B cell (primary cell): ENCODE measurements at regions not wholly inside any gene's neighbourhood (a gene's known extent, or its start where the extent isn't known, plus 50 kb on each side); places are given as distances from the start of the nearest gene placed in this dataset.

ENCODE experiments used
- ATAC-seq: fragments of 200-7000 bp; cut with Tn5 transposase; one replicate; pipeline ENCODE4 v1.10.0; 2021; ENCODE audit warnings: low read depth, mild to moderate bottlenecking, moderate number of reproducible peaks, moderate library complexity
- CTCF ChIA-PET: fragments of 350-600 bp; sonication (Branson Sonifier 250); formaldehyde crosslinking; loops from one replicate; lab custom pipeline; 2021; ENCODE audit warnings: antibody characterized with exemption, inconsistent platforms; lab: Charles Lee
- POLR2A ChIA-PET: fragments of 350-600 bp; sonication (Branson Sonifier 250); formaldehyde crosslinking; loops from one replicate; lab custom pipeline; 2021; ENCODE audit warnings: antibody characterized with exemption; lab: Charles Lee
- DNase-seq: peaks from one replicate; pipeline ENCODE4 v3.0.0; 2013
- H2AFZ ChIP-seq: 2 replicates; pipeline ENCODE4 v1.6.1; 2012; ENCODE audit warnings: mild to moderate bottlenecking, low read depth, low read length; ENCODE audit not compliant: insufficient read depth, poor library complexity, severe bottlenecking
- H3K27ac ChIP-seq, 2 donors: 1 replicate in 1 of 2; 2 replicates in 1 of 2; pipeline ENCODE4 v1.5.1; 2012 to 2013; ENCODE audit warnings: low read length in 2 of 2, mild to moderate bottlenecking in 2 of 2, moderate library complexity in 1 of 2
- H3K27me3 ChIP-seq, 4 experiments: fragments of 200-600 bp in 1 of 4; sonication (generic) in 1 of 4; replicated peaks in 1 of 4; 1 replicate in 2 of 4; 2 replicates in 2 of 4; pipeline versions ENCODE4 v1.6.1 to v1.7.0; 2013 to 2016; ENCODE audit warnings: low read length in 3 of 4, mild to moderate bottlenecking in 2 of 4, mixed read lengths in 1 of 4, moderate library complexity in 1 of 4; ENCODE audit not compliant: insufficient read depth in 4 of 4, control insufficient read depth in 3 of 4; ENCODE audit errors: control extremely low read depth in 1 of 4
- H3K36me3 ChIP-seq, 2 experiments: replicated peaks in 1 of 2; 1 replicate in 1 of 2; 2 replicates in 1 of 2; pipeline versions ENCODE4 v1.6.1 to v1.7.1; 2013; ENCODE audit warnings: low read length in 1 of 2; ENCODE audit not compliant: insufficient read depth in 2 of 2, control insufficient read depth in 1 of 2; ENCODE audit errors: control extremely low read depth in 1 of 2, extremely low read depth in 1 of 2
- H3K4me1 ChIP-seq, 2 donors: fragments of 200-600 bp in 1 of 2; sonication (generic) in 1 of 2; 1 replicate in 1 of 2; 2 replicates in 1 of 2; pipeline versions ENCODE4 v1.5.1 to v1.6.1; 2013 to 2017; ENCODE audit warnings: low read length in 2 of 2; ENCODE audit not compliant: control insufficient read depth in 2 of 2, insufficient read depth in 2 of 2
- H3K4me2 ChIP-seq: replicated peaks from 2 replicates; pipeline ENCODE3; 2012; ENCODE audit warnings: mild to moderate bottlenecking, low read depth, low read length; ENCODE audit not compliant: poor library complexity, severe bottlenecking
- H3K4me3 ChIP-seq, 5 experiments: fragments of 200-600 bp in 1 of 5; sonication (generic) in 1 of 5; 1 replicate in 3 of 5; 2 replicates in 2 of 5; pipeline versions ENCODE4 v1.5.1 to v1.7.0; 2011 to 2016; ENCODE audit warnings: low read length in 4 of 5, mild to moderate bottlenecking in 4 of 5, low read depth in 2 of 5, control low read depth in 1 of 5, moderate library complexity in 1 of 5; ENCODE audit not compliant: insufficient read depth in 1 of 5; ENCODE audit errors: control extremely low read depth in 1 of 5, extremely low read depth in 1 of 5
- H3K79me2 ChIP-seq: fragments of 200-600 bp; sonication (generic); one replicate; pipeline ENCODE4 v1.6.0; 2016; ENCODE audit warnings: low read length; ENCODE audit not compliant: control insufficient read depth, insufficient read depth
- H3K9ac ChIP-seq: fragments of 200-600 bp; sonication (generic); 2 replicates; pipeline ENCODE4 v1.6.1; 2017; ENCODE audit warnings: mild to moderate bottlenecking, low read length, moderate library complexity
- H3K9me3 ChIP-seq, 3 donors: one replicate each; pipeline versions ENCODE4 v1.6.1 to v1.7.1; 2013; ENCODE audit warnings: low read length in 2 of 3; ENCODE audit not compliant: control insufficient read depth in 2 of 3, insufficient read depth in 1 of 3; ENCODE audit errors: control extremely low read depth in 1 of 3
- H4K20me1 ChIP-seq: 2 replicates; pipeline ENCODE4 v1.6.0; 2012; ENCODE audit warnings: mild to moderate bottlenecking, low read length; ENCODE audit not compliant: insufficient read depth, control insufficient read depth, poor library complexity, severe bottlenecking
- H3K27ac Mint-ChIP-seq: one replicate; pipeline ENCODE4 v1.8.0; 2021; ENCODE audit warnings: mixed read lengths
- H3K27me3 Mint-ChIP-seq: one replicate; pipeline ENCODE4 v1.8.0; 2021; ENCODE audit warnings: mixed read lengths
- H3K4me1 Mint-ChIP-seq: one replicate; pipeline ENCODE4 v1.8.0; 2021; ENCODE audit warnings: mixed read lengths
- H3K4me3 Mint-ChIP-seq: one replicate; pipeline ENCODE4 v1.8.0; 2021; ENCODE audit warnings: mixed read lengths
- H3K9me3 Mint-ChIP-seq: one replicate; pipeline ENCODE4 v1.8.0; 2022; ENCODE audit warnings: mixed read lengths; ENCODE audit not compliant: insufficient read depth
- EZH2 ChIP-seq: IDR thresholded peaks from 2 replicates; pipeline ENCODE4 v1.6.1; 2012; ENCODE audit warnings: borderline replicate concordance, low read depth, mild to moderate bottlenecking, moderate library complexity, low read length; ENCODE audit not compliant: insufficient read depth, poor library complexity, severe bottlenecking
- WGBS: methylation state at CpG from one replicate; pipeline ENCODE4 v1.1.5; 2013; ENCODE audit warnings: missing lambda C conversion rate; ENCODE audit not compliant: insufficient coverage; 5-methylcytosine and 5-hydroxymethylcytosine counted together
- intact Hi-C: fragments of 100-400 bp; cut with micrococcal nuclease; formaldehyde crosslinking; loops from one replicate; pipeline ENCODE4 v1.10.0; 2022
- TF ChIP-seq, protein P1 (sequence below): fragments of 200-600 bp; IDR thresholded peaks from one replicate; pipeline ENCODE4 v1.8.0; 2022; ENCODE audit warnings: antibody characterized with exemption, mild to moderate bottlenecking

DNA sequence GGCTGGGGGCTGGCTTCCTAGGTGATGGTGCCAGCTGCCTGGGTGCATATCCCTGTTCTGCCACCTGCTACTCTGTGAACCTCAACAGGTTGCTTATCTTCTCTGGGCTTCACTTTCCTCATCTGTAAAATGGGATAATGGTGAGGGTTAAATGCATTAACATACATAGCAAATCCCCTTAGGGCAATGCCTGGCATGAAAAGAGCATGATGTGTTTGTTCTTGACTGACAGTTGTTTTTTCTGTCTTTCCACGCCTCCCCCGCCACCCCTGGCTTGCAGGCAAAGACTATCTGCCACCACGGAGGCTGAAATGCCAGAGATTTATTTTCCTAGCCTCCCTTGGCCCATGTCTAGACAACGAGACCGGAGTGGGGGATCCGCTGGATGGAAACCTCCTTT, 280.5 kb downstream of the NSG2 start:
- Histone ChIP-seq H3K4me1 (no peaks in the 10 kb centered on the region), H3K9me3 (peaks cover 0 to 7% (median 0%) of the 10 kb centered on the region in 3 donors), H2AFZ (no peak overlapping the region), H3K4me3 (no peak overlapping the region), H3K79me2 (no peaks in the 10 kb centered on the region), H3K36me3 (no peaks in the 10 kb centered on the region), H3K4me2 (no peak overlapping the region), H3K27me3 (peaks cover 0 to 5% (median 0%) of the 10 kb centered on the region in 4 experiments), H3K9ac (no peak overlapping the region), H3K27ac (no peak overlapping the region), H4K20me1 (no peaks in the 10 kb centered on the region)
- WGBS = 61% methylated on average over 6 of the region's 6 CpGs
- intact Hi-C loops = no loop called here
- TF ChIP-seq EZH2 = no peak
- TF ChIP-seq, protein P1, sequence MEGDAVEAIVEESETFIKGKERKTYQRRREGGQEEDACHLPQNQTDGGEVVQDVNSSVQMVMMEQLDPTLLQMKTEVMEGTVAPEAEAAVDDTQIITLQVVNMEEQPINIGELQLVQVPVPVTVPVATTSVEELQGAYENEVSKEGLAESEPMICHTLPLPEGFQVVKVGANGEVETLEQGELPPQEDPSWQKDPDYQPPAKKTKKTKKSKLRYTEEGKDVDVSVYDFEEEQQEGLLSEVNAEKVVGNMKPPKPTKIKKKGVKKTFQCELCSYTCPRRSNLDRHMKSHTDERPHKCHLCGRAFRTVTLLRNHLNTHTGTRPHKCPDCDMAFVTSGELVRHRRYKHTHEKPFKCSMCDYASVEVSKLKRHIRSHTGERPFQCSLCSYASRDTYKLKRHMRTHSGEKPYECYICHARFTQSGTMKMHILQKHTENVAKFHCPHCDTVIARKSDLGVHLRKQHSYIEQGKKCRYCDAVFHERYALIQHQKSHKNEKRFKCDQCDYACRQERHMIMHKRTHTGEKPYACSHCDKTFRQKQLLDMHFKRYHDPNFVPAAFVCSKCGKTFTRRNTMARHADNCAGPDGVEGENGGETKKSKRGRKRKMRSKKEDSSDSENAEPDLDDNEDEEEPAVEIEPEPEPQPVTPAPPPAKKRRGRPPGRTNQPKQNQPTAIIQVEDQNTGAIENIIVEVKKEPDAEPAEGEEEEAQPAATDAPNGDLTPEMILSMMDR = no peak
- ChIA-PET POLR2A (no interaction called here), CTCF (no interaction called here)
- Mint-ChIP-seq H3K9me3 (no peaks in the 10 kb centered on the region), H3K4me1 (no peaks in the 10 kb centered on the region), H3K27ac (no peak overlapping the region), H3K4me3 (no peak overlapping the region), H3K27me3 (peaks cover 25% of the 10 kb centered on the region)
- DNase-seq = no peak
- ATAC-seq = no peak

DNA sequence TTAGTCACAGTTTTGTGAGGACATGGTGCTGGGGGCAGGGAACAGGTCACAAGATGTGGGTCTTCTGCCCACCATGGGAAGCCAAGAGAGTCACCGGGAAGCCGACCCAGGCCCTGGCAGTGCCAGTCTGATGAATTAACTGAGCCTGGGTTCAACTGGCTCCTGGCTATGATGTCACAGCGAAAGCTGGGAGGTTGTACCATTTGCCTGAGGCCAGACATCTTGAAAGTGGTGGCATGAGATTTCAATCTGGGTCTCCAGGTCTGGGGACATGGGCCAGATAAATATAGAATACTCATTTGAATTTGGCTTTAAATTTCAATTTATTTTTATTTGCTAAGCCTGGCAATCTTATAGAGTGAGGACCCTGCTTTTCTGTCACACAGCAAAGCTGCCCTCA, 280.9 kb downstream of the NSG2 start:
- no peak overlapping the region for H3K4me3 Mint-ChIP-seq
- DNase-seq (no peak), ATAC-seq (no peak)
- 82% methylated on average over 2 of the region's 3 CpGs for WGBS
- no peaks in the 10 kb centered on the region for H3K4me1 Mint-ChIP-seq
- ChIA-PET POLR2A (no interaction called here), CTCF (no interaction called here)
- Histone ChIP-seq H4K20me1 (no peaks in the 10 kb centered on the region), H2AFZ (no peak overlapping the region), H3K79me2 (no peaks in the 10 kb centered on the region), H3K36me3 (no peaks in the 10 kb centered on the region), H3K9ac (no peak overlapping the region), H3K4me3 (no peak overlapping the region), H3K27ac (no peak overlapping the region), H3K9me3 (peaks cover 0 to 7% (median 0%) of the 10 kb centered on the region in 3 donors), H3K4me1 (no peaks in the 10 kb centered on the region), H3K27me3 (peaks cover 0 to 2% (median 0%) of the 10 kb centered on the region in 4 experiments), H3K4me2 (no peak overlapping the region)
- TF ChIP-seq EZH2 = no peak
- TF ChIP-seq, protein P1 = no peak
- no peaks in the 10 kb centered on the region for H3K9me3 Mint-ChIP-seq
- H3K27me3 Mint-ChIP-seq = peaks cover 22% of the 10 kb centered on the region
- intact Hi-C loops = no loop called here
- H3K27ac Mint-ChIP-seq = no peak overlapping the region
